ENCODE measurements at regions not wholly inside any gene's neighbourhood (a gene's known extent, or its start where the extent isn't known, plus 50 kb on each side); places are given as distances from the start of the nearest gene placed in this dataset.
"Not testable (repeated sequence)": the region's sequence is repeated elsewhere in the genome, so short reads cannot be mapped to it uniquely, and the experiment has no call there.

DNA sequence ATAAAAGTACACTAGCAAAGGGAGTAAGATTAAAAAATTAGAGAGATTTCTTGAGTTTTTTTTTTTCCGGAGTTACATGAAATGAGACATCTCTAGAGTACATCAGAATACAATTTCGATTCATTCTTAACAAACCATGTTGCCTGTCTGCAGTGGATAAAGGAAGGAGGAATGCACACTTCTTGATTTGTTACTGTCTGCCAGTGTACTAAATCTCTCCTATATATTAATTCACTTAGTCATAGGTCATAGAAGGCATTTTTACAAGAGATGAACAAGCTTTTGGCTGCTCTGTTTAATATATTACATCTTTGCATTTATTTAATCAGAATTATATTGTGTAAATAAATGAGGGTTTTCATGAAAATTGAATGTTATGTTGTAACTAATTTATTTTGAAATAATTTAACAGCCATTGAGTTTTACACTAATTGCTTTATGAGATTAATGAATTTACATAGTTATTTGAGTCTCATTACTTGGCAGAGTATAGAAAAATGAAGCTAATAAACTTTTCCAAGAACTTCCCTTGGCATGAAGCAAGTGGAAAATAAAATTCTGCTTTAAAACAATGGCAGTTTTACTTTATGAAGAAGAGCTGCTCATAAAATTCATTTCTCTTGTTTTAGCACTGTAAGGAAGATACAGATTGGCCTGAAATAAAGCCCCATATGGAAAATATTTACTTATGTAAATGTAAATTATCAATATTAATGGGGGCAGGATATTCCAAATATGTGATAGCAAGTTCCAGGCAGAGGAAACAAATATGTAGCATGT lies 1284.7 kb downstream of the BRINP3 start:
- TF ChIP-seq EZH2 (IDR thresholded peaks at IDR 0.05) (no peak), FOXP2 (optimal IDR thresholded peaks at IDR 0.05; ENCODE audit: control extremely low read depth, extremely low read length, insufficient read depth) (no peak), POLR2AphosphoS5 (IDR thresholded peaks at IDR 0.05; ENCODE audit: borderline replicate concordance, low read depth, low read length) (no peak)
- H3K36me3 ChIP-seq (ENCODE audit: insufficient read depth, low read length), result no peaks in the 10 kb centered on the region
- no peak for DNase-seq (ENCODE audit: low read depth, low spot score)

DNA sequence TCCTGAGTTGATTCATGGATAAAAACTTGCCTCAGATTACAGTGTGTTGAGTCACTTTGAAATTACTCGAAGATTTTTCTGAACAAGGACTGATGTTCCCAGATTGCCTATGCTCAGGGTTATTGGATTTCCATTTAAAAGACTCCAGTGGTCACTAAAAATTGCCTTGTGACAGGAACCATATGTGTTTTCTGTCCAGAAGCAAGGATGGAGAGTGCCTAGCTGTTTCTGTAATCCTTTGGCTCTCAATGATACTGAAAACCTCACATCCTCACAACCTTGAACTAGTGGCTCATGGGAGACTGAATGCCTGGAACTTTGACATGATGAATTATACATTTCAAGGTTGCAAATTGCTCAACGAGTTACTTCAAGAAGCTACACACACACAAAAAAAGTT lies 1271.8 kb downstream of the BRINP3 start:
- Histone ChIP-seq H3K36me3 (ENCODE audit: insufficient read depth, low read length) (no peaks in the 10 kb centered on the region), H3K27ac (no peak overlapping the region), H3K9me3 (ENCODE audit: low read depth, low read length) (no peaks in the 10 kb centered on the region), H3K9ac (ENCODE audit: insufficient read length) (no peak overlapping the region), H3K4me3 (no peak overlapping the region)
- DNase-seq (ENCODE audit: low read depth, low spot score), result no peak
- TF ChIP-seq FOXP2 (optimal IDR thresholded peaks at IDR 0.05; ENCODE audit: control extremely low read depth, extremely low read length, insufficient read depth) (no peak), EZH2 (IDR thresholded peaks at IDR 0.05) (no peak), POLR2AphosphoS5 (IDR thresholded peaks at IDR 0.05; ENCODE audit: borderline replicate concordance, low read depth, low read length) (no peak)

More for the DNA sequence above, 1284.7 kb downstream of the BRINP3 start:
- Histone ChIP-seq H3K9me3 (ENCODE audit: low read depth, low read length) (peaks cover 2% of the 10 kb centered on the region; the same call in 1 of the 2 replicates), H3K27ac (no peak overlapping the region), H3K9ac (ENCODE audit: insufficient read length) (no peak overlapping the region), H3K4me3 (no peak overlapping the region)

- Histone ChIP-seq H3K27ac (no peak overlapping the region), H3K9me3 (ENCODE audit: low read depth, low read length) (no peaks in the 10 kb centered on the region), H3K9ac (ENCODE audit: insufficient read length) (no peak overlapping the region), H3K36me3 (ENCODE audit: insufficient read depth, low read length) (no peaks in the 10 kb centered on the region), H3K4me3 (no peak overlapping the region)
- TF ChIP-seq EZH2 (IDR thresholded peaks at IDR 0.05), result no peak
- no peak for TF ChIP-seq FOXP2 (optimal IDR thresholded peaks at IDR 0.05; ENCODE audit: control extremely low read depth, extremely low read length, insufficient read depth)
- no peak for TF ChIP-seq POLR2AphosphoS5 (IDR thresholded peaks at IDR 0.05; ENCODE audit: borderline replicate concordance, low read depth, low read length)
- no peak for DNase-seq (ENCODE audit: low read depth, low spot score)
Measured at GRCh38 chr1:189206617-189207016, 1271.0 kb downstream of the BRINP3 start.

DNA sequence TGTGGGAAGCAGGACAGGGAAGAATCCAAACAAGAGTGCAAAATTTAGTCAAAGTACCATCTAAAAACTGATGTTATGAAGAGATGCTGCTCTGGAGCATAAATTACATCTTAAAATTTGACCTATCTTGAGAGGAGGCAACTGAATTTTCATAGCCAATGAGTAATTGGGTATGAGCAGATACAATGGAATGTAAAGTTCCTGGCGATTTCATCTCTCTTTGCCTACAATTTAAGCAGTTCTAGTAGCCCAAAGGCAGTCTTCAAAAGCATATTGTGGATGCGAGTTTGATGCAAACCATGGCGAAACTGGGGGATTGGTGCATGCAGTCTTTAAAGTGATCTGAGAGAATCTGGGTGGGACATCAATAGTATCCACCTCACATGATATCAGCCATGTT lies 1265.9 kb downstream of the BRINP3 start:
- no peak for DNase-seq (ENCODE audit: low read depth, low spot score)

DNA sequence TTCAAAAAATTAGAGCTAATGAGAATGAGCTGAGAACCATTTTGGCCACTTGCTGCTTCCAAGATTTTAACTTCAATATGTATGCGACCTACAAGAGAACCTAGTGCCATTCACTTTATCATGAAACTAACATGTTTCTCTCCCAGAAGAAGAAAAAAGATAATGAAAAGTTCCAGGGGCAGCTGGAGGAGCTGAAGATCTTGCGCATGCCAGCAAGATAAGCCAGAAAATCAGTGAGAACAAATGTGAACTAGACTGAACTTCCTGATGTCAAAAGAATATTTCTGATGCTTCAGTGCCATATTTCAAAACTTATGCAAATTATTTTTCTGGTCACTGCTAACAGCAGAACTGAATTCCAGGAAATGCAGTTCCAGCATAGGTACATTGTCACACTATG lies 1265.1 kb downstream of the BRINP3 start:
- no peak overlapping the region for H3K27ac ChIP-seq
- no peak overlapping the region for H3K4me3 ChIP-seq
- no peak for DNase-seq (ENCODE audit: low read depth, low spot score)

More for the DNA sequence above, 1265.9 kb downstream of the BRINP3 start:
- no peak overlapping the region for H3K4me3 ChIP-seq
- TF ChIP-seq FOXP2 (optimal IDR thresholded peaks at IDR 0.05; ENCODE audit: control extremely low read depth, extremely low read length, insufficient read depth) (no peak), EZH2 (IDR thresholded peaks at IDR 0.05) (no peak), POLR2AphosphoS5 (IDR thresholded peaks at IDR 0.05; ENCODE audit: borderline replicate concordance, low read depth, low read length) (no peak)
- no peaks in the 10 kb centered on the region for H3K9me3 ChIP-seq (ENCODE audit: low read depth, low read length)
- H3K9ac ChIP-seq (ENCODE audit: insufficient read length), result no peak overlapping the region
- no peak overlapping the region for H3K27ac ChIP-seq
- no peaks in the 10 kb centered on the region for H3K36me3 ChIP-seq (ENCODE audit: insufficient read depth, low read length)

GRCh38 chr1:189216886-189217285 lies 1260.8 kb downstream of the BRINP3 start:
- H3K36me3 ChIP-seq (ENCODE audit: insufficient read depth, low read length), result no peaks in the 10 kb centered on the region
- no peak for DNase-seq (ENCODE audit: low read depth, low spot score)
- TF ChIP-seq POLR2AphosphoS5 (IDR thresholded peaks at IDR 0.05; ENCODE audit: borderline replicate concordance, low read depth, low read length) (no peak), FOXP2 (optimal IDR thresholded peaks at IDR 0.05; ENCODE audit: control extremely low read depth, extremely low read length, insufficient read depth) (no peak), EZH2 (IDR thresholded peaks at IDR 0.05) (no peak)
- no peak overlapping the region for H3K9ac ChIP-seq (ENCODE audit: insufficient read length)
- no peaks in the 10 kb centered on the region for H3K9me3 ChIP-seq (ENCODE audit: low read depth, low read length)
- H3K4me3 ChIP-seq, result no peak overlapping the region
- no peak overlapping the region for H3K27ac ChIP-seq

More for the DNA sequence above, 1265.1 kb downstream of the BRINP3 start:
- Histone ChIP-seq H3K36me3 (ENCODE audit: insufficient read depth, low read length) (no peaks in the 10 kb centered on the region), H3K9ac (ENCODE audit: insufficient read length) (no peak overlapping the region), H3K9me3 (ENCODE audit: low read depth, low read length) (no peaks in the 10 kb centered on the region)
- TF ChIP-seq POLR2AphosphoS5 (IDR thresholded peaks at IDR 0.05; ENCODE audit: borderline replicate concordance, low read depth, low read length) (no peak), EZH2 (IDR thresholded peaks at IDR 0.05) (no peak), FOXP2 (optimal IDR thresholded peaks at IDR 0.05; ENCODE audit: control extremely low read depth, extremely low read length, insufficient read depth) (no peak)

DNA sequence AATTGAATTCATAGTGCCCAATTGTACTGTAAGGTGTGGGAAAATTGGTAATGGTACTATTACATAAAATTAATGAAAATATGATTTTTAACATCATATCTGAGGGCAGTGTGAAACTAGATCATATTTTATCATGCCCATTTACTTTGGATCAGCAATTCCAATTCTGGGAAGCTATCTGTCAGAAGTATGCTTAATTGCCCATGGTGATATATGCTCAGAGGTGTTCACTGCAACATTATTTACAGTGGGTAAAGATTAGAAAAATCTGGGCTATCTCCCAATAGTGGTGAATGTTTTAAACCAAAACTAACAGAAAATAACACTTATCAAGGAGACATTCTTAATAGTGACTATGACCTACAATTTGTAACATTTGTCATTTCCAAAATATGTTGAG lies 1260.0 kb downstream of the BRINP3 start:
- no peaks in the 10 kb centered on the region for H3K9me3 ChIP-seq (ENCODE audit: low read depth, low read length)
- DNase-seq (ENCODE audit: low read depth, low spot score), result no peak

DNA sequence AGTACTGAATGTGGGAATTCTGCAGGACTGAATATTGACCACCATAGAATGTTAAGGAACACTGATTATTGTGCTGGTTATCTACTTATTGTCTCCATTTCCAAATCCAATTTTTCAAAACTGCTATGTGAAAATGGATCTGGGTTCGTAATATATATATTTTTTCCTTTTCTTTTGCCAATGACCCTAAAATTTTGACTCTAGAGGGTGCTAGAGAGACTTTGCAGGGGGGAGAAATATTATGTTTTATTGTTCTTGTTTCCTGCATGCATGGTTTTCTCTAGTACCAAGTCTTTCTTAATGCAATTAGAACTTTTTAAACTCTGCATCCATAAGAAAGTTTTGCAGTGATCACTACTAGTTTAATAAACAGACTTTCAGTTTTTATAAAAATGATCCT lies 1256.9 kb downstream of the BRINP3 start:
- H3K9me3 ChIP-seq (ENCODE audit: low read depth, low read length), result no peaks in the 10 kb centered on the region
- H3K36me3 ChIP-seq (ENCODE audit: insufficient read depth, low read length), result no peaks in the 10 kb centered on the region
- no peak for DNase-seq (ENCODE audit: low read depth, low spot score)
- H3K27ac ChIP-seq, result no peak overlapping the region
- TF ChIP-seq FOXP2 (optimal IDR thresholded peaks at IDR 0.05; ENCODE audit: control extremely low read depth, extremely low read length, insufficient read depth), result no peak
- TF ChIP-seq EZH2 (IDR thresholded peaks at IDR 0.05), result no peak
- no peak for TF ChIP-seq POLR2AphosphoS5 (IDR thresholded peaks at IDR 0.05; ENCODE audit: borderline replicate concordance, low read depth, low read length)
- no peak overlapping the region for H3K9ac ChIP-seq (ENCODE audit: insufficient read length)
- no peak overlapping the region for H3K4me3 ChIP-seq

More for the DNA sequence above, 1260.0 kb downstream of the BRINP3 start:
- TF ChIP-seq POLR2AphosphoS5 (IDR thresholded peaks at IDR 0.05; ENCODE audit: borderline replicate concordance, low read depth, low read length) (no peak), EZH2 (IDR thresholded peaks at IDR 0.05) (no peak), FOXP2 (optimal IDR thresholded peaks at IDR 0.05; ENCODE audit: control extremely low read depth, extremely low read length, insufficient read depth) (no peak)
- no peaks in the 10 kb centered on the region for H3K36me3 ChIP-seq (ENCODE audit: insufficient read depth, low read length)
- H3K4me3 ChIP-seq, result no peak overlapping the region
- H3K27ac ChIP-seq, result no peak overlapping the region
- no peak overlapping the region for H3K9ac ChIP-seq (ENCODE audit: insufficient read length)

GRCh38 chr1:189225794-189226145 lies 1251.9 kb downstream of the BRINP3 start:
- DNase-seq (ENCODE audit: low read depth, low spot score); H3K4me3 ChIP-seq; H3K36me3 ChIP-seq (ENCODE audit: insufficient read depth, low read length); H3K9me3 ChIP-seq (ENCODE audit: low read depth, low read length); H3K27ac ChIP-seq; H3K9ac ChIP-seq (ENCODE audit: insufficient read length): not testable (repeated sequence)

Data from SK-N-MC (cell line).